ENCODE measurements at regions not wholly inside any gene's neighbourhood (a gene's known extent, or its start where the extent isn't known, plus 50 kb on each side); places are given as distances from the start of the nearest gene placed in this dataset.

- TF ChIP-seq, protein P1, sequence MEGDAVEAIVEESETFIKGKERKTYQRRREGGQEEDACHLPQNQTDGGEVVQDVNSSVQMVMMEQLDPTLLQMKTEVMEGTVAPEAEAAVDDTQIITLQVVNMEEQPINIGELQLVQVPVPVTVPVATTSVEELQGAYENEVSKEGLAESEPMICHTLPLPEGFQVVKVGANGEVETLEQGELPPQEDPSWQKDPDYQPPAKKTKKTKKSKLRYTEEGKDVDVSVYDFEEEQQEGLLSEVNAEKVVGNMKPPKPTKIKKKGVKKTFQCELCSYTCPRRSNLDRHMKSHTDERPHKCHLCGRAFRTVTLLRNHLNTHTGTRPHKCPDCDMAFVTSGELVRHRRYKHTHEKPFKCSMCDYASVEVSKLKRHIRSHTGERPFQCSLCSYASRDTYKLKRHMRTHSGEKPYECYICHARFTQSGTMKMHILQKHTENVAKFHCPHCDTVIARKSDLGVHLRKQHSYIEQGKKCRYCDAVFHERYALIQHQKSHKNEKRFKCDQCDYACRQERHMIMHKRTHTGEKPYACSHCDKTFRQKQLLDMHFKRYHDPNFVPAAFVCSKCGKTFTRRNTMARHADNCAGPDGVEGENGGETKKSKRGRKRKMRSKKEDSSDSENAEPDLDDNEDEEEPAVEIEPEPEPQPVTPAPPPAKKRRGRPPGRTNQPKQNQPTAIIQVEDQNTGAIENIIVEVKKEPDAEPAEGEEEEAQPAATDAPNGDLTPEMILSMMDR (IDR thresholded peaks at IDR 0.05), result no peak
- TF ChIP-seq POLR2A (IDR thresholded peaks at IDR 0.05), result no peak
These were observed 315.8 kb downstream of the RAB28 start for GRCh38 chr4:13168326-13168725.
